ENCODE measurements at regions not wholly inside any gene's neighbourhood (a gene's known extent, or its start where the extent isn't known, plus 50 kb on each side); places are given as distances from the start of the nearest gene placed in this dataset.

DNA sequence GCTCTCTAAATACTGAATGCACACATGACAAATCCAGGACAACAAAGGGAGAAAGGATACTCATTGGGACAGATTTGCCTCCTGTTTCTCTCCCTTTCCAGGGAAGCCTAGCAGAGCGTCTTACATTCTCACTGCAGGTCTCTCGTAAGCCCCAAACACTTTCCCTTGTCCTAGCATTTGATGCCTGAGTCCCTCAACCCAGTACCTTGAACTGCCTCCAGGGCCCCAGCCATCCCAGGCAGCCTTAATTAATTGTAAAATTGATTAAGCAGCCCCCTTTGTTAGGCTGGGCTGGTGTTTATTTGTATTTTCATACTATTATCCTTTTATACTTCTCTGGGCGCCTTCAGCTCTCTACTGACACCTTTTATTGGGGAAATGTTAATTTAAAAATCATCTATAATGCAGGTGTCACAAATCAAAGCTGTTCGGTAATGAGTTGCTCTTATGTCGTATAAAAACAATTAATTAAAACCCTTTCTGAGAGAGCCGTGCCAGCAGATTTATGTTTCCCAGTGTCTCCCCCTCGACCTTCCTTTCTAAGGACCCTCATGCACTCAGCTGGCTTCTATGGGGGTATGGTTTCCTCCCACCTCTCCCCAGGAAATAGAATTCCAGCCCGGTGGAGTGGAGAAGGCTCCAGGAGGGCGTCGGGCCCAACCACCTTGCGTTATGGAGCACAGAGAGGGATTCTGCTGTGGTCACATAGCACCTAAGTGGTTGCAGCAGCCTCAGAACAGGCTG is 243.8 kb downstream of the RPS24 start:
- ATAC-seq: no peak

DNA sequence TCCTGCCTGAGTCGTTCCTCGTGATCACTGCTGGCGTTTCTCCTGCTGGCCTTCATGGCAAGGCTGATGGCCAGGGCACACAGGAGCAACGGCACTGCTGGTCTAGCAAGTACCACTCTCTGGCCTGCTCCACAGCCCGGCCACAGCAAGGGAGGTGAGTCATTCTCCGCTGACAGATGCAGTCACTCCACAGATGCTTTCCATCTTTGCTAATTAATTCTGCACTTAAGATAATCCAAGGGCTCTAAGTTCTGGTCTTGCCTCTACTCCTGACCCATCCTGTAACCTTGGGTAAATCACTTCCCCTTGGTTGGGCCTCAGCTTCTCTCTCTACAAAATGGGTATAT is 244.4 kb downstream of the RPS24 start:
- no peak for ATAC-seq

DNA sequence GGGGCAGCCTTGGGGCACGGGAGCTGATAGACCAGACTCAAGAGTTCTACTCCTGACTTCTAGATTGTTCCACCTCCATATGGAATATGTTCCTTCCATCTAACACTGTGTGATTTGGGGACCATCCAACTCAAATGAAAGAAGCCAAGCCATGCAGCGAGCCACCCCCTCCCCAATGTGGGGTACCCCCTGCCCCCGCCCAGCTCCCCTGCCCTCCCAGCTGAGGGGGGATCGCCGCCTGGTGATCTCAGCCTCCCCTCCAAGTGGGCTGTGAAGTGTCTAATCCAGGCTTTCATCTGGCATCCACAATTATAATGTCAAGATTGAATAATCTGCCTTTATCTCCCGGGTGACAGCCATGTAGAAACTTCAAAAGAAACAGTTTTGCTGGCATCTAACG is 246.1 kb downstream of the RPS24 start:
- no peak for ATAC-seq

DNA sequence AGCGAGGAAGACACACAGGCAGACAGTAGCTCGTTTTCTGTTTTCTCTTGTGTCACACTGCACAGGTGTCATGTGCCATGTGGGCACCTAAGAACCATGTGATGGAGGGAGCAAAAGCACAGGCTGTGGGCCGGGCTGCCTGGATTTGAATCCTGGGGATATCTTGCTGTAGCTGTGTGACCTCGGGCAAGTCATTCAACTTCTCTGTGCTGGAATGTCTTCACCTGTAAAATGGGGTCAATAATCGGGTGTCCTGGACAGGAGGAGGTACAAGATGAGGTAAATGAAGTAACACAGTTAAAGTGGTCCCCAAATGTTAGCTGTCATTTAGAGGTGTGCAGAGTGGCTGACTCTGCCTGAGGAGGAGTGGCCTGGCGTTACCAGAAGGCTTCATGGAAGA is 246.9 kb downstream of the RPS24 start:
- no peak for ATAC-seq

DNA sequence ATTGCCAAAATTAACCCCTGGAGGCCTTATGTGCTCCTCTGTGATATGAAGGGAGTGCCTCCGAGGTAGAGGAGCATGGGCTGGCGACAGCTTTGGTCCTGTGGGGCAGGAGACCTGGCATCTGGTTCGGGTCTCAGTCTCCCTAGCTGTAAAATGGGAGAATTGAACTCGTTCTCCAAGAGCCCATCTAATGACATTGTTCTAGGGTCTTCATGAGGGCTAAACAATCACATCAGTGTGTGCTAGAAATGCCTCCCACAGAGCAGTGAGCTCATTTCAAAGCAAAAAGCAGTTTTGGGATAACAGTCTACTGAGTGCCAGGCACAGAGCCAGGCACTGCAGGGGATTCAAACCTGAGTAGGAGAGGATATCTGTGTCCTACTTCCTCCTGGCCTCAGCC is 248.0 kb downstream of the RPS24 start:
- ATAC-seq: no peak

DNA sequence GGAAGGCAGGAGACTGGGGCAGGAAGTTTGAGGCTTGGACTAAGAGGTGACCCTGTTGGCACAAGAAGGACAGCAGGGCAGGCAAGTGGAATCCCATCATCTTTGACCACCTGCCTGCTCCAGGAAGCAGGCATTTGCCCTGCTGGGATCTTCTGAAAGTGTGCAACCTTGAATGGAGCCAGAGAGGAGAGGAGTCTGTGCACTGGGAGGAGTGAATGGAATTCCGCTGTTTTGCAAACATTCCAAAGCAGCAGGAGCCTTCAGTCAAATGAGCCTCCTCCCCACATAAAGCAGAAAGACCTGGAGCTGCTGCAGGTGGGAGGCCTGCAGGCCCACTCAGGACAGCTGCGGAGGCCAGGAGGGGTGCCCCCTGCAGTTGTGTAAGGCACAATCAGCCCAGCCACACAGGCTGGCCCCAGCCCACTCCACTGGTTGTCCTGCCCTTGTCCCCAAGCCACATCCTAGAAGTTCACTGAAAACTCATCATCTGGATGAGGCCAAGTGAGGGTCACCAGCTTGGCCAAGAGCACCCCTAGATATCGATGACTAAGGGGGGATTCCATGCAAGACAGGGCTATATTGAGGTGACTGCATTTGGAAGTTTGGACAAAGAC is 249.5 kb downstream of the RPS24 start:
- ATAC-seq: no peak

DNA sequence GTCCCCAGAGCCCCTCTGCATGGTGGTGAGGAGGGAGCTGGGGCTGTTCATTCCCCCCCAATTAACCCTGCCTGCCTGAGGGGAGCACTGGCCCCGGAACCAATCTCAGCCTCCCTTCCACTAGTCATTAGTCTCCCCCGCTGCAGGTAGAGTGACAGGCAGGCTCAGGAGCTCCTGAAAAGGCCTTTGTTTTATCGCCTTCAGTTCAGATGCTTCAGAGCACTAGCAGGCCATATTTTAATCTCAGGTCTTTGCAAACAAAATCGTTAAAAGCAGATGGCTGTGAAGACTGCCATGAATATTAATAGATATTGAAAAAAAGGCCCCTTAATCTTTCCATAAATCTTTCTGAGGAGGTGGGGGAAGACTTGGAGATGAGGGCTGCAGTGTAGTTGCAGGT is 250.7 kb downstream of the RPS24 start:
- ATAC-seq: no peak

DNA sequence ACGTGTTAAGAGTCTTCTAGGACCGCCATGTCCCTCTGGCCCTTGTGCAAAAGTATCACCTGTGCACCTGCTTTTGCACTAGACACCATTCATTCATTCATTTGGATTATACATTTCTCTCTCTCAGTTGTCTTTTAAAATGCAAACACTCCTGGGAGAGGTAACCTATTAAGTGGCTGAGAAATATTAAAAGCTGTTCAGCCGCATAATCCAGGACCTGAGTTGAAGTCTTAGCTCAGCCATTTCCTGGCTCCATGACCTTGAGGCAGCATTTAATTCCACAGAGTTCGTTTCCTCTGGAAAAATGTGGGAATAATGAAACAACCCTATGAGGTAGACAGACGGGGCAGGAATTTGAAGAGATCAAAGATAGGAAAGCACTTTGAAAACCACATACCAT is 251.6 kb downstream of the RPS24 start:
- ATAC-seq: no peak

DNA sequence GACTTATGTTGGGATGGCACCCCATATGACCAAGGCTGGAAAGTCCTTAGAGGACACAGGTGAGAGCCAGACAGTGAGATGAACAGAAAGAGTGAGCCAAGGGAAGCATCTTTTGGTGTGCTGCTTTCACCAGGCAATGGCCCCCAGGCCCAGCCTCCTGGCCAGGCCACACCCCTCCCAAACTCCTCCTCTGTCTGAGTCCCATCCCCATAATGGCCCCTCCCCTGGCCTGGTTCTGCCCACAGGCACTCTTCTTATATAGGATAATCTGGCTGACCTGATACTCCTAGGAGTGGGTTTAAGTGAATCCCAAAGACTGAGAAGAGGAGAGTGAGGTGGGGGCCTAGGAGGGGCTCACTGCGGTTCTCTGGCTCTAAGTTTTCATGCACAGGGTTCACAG is 252.5 kb downstream of the RPS24 start:
- ATAC-seq: no peak

DNA sequence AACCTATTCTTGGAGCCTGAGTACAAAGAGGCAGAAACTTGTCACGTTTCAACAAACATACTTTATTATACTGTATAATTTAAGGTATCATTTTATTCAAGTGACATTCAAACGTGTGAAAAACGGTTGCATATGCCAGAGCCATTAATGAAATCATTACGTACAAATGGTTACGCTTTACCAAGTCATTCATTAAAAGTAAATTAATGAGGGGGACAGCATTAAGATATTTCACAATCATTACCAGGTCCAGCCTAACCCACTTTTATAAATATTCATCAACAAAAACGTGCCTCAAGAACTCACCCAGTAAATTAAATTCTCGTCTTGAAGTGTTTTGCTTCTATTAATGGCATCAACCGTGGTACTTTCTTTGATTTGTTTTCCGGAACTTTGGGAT is 253.0 kb downstream of the RPS24 start:
- no peak for ATAC-seq

DNA sequence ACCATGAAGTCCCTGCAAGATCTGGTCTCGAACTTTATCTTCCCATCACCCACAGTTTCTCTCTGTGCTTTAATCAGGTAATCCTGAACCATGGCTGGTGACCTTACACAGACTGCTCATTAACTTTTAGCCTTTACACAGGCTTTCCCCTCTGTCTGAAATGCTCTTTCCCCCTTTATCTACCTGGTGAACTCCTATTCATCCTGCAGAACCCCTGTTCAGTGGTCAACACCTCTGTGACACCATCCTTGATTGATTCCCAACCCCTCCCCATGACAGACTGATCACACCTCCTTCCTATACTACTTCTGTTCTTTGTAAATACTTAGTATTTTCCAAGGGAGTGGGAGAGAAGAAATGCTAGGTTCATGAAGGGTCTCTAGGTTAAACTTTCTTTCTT is 254.0 kb downstream of the RPS24 start:
- ATAC-seq: no peak

DNA sequence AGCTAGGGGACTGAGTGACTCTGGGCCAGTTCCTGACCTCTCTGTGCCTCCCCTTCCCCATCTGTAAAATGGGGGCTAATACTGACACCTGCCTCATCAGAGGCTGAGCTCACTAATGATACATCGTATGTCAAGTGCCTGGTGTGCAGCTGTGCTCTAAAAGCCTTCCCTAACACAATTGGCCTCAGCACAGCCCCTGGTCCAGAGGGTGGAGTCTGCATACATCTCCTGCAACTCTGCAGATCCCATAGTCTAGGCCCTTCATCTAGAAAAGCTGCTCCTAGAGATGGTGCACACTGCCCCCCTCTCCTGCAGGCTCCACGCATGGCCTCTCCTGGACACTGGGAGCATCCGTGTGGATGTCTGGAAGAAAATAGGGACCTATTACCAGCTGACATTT is 255.0 kb downstream of the RPS24 start:
- no peak for ATAC-seq

DNA sequence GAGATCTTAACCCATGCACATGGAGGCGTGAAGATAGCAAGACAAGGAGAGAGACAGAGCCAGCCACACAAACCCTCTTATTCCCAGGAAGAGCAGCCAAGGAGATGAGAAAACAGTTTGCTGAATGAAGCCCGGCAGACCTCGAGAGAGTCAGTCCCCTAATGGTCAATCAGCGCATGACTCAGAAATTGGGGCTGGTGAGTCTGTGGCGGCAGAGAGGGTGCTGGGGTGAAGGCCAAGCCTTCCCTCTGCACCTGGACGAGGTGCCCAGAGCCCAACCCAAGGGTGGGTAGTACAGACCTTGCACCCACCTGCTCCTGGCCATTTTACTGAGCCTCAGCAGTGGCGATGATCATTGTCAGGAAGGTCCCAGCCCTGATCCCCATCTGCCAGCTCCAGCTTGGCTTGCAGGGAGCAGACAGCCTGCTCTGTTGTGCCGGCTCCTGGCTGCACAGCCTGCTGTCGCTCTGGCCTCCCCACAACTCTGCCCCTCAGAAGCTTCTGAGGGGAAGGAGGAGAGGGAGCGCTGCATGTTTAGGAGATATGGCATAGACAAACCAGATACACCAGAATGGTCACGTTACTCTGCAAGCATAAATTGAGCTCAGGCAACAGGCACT is 256.6 kb downstream of the RPS24 start:
- no peak for ATAC-seq

DNA sequence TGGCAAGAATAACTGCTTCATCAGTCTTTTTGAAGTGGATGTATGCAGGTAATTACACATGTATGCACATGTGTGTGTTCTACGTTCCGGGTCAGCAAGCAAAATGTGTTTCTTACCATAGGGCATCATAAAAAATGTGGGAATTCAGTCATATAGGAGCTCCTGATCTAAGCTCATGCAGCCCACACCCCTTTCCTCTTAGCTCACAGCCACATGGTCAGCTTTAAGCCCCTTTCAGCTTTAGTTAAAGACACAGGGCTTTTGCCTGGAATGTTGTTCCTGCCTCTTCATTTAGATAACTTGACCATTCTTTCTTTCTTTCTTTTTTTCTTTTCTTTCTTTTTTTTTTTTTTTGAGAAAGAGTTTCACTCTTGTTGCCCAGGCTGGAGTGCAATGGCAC is 258.1 kb downstream of the RPS24 start:
- ATAC-seq: no peak

DNA sequence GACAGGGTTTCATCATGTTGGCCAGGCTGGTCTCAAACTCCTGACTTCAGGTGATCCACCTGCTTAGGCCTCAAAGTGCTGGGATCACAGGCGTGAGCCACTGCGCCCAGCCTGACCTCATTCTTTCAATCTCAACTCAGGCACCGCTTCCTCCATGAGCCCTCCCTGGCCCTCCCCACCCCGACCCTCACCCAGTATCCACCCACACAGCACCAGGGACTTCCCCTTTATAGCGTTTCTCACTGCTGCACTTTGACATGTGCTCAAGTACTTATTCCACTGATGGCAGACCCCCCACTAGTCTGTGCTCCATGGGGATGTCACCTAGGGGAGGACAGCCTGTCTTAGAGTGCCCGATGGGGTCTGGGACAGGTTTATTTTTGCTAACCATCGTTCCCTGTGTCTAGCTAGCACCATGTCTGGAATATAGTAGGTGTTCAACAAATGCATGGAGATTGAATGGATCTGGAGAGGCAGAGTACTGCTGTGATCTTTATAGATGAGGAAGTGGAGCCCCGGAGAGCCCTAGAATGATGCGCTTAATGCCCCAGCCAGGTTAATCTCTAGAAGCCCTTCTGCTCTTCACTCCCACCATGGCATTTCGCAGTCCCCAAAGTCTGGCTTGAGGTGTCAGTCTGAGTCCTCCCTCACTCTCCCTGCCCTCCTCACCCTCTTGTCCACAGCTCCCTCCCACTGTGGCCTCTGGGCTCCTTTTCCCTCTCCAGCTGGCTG is 258.8 kb downstream of the RPS24 start:
- no peak for ATAC-seq

DNA sequence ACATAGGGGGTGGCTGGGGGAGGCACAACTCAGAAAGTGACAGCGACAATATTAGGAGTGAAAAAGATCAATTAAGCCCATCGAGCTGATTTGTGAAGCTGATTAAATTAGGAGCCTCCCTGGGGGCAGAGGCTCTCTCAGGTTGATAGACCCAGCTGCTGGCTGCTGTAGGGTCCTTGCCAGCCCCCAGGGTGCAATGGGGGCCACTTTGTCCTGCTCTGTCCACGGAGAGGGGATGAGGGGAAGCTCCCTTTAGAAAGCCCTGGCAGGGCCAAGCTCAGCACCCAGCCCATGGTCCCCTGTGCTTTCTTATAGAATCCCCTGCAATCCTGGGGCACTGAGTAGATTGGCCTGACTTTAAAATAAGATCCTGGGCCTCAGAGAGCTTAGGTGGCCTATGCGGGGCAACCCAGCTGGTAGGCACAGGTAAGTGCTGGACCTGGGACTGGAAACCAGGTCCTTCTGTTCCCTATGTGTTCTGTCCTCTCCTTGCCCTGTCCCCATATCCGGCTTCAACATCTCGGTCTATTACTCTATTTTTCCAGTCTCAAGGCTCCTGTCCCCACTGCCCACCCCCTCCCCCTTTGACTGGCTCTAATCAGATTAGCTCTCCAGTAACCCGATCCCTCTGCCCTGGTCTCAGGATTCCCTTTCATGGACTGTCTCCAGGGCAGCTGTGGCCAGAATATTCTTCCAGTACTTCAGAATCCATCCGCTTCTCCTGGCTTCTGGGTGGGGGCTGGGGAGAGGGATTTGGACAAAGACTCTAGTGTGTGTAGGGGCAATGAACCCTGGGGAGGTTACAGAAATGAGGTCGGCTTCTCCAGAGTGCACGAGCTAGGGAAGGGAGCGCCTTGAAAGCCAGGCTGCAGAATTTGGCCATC is 259.6 kb downstream of the RPS24 start:
- ATAC-seq: no peak

DNA sequence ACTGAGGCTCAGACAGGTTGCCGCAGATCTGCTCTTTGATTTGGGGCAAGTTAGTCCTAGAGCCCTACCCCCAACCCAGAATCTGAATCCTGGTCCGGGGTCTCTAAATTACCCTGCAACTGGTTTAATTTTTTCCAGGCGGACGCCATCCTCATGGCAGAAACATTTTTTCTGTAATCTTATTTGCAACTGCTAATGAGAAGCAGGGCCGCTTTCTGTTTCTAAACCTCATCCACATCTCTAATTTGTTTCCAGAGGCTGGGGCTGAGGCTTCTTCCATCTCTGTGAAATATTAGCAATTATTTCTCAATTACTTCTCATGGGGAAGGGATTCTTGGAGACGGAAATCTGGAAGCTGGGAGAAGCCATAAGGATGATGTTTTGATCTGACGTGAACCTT is 261.6 kb downstream of the RPS24 start:
- ATAC-seq: no peak

DNA sequence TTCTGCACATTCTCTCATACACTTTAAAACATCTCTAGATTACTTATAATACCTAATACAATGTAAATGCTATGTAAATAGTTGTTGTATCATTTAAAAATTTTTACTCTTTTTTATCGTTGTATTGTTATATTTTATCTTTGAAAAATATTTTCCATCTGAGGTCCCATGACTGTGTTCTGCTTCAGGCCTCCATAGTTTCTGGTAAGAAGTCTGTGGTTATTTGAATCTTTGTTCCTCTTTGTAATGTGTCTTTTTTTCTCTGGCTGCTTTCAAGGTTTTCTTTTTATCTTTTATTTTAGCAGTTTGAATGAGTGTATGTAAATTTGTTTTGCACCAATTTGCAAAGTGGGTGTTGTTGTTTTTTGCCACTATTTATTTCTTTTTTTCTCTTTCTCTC is 263.1 kb downstream of the RPS24 start:
- ATAC-seq: no peak

DNA sequence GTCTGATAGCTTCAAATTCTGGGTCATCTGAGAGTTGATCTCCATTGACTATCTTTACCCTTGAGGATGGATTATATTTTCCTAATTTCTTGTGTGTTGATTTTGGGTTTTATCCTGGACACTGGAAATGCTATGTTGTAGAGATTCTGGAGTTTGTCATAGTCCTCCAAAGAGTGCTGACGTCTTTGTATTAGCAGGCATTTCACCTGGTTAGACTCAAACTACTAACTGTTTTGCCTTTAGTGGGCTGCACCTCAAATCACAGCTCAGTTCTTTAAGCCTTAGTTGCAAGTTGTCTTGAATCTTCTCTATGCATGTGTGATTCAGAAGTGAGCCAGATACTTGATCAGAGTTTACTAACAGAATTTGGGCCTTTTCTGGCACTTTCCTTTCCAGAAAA is 264.3 kb downstream of the RPS24 start:
- ATAC-seq: no peak

DNA sequence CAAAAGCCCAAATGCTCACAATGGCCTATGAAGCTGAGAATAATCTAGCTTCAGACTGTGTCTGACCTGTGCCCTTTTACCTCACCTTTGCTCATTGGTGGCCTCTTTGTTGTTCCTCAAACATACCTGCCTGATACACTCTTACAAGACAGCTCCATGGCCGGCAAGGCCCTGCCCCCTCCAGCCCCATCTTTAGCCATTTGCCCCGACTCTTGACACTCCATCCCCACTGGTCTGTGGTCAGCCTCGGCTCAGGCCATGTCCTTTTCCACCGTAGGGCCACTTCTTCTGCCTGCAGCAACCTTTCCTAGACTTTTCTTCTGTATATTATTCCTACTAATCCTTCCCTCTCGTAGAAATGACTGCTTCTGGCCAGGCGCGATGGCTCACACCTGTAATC is 265.2 kb downstream of the RPS24 start:
- ATAC-seq: no peak

DNA sequence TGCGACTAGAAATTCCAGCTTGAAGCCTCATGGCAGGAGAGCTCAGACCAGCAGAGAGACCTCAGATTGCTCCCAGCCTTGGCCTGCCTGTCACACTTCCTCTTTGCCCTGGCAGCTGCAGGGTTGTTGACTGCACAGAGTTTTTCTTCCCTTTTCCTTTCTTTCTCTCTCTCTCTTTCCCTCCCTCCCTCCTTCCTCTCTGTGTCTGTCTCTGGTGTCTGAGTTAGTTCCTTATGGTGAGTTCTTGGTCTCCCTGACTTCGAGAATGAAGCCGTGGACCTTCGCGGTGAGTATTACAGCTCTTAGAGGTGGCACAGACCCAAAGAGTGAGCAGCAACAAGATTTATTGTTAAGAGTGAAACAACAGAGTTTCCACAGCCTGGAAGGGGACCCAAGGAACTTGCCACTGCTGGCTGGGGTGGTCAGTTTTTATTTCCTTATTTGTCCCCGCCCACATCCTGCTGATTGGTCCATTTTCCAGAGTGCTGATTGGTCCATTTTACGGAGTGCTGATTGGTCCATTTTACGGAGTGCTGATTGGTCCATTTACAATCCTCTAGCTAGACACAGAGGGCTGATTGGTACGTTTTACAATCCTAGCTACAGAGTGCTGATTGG is 266.3 kb downstream of the RPS24 start:
- ATAC-seq: no peak

DNA sequence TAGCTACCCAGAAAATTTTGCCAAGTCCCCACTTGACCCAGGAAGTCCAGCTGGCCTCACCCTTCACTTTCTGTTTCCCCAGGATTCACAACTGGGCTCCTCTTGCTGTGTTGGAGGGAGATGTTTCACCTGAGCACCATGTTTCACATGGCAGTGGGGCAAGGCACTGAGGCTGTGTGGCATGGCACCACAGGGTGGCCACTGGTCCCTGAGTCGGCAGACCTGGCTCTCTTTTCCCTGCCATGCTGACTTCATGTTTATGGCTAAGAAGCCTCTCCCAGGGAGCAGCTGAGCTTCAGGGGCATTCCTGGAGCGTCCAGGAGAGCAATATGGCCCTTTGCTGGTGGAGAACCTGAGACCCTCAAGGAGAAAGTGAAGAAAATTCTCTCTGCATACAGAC is 266.9 kb downstream of the RPS24 start:
- no peak for ATAC-seq
